Activated CD8-positive, alpha-beta memory T cell treated with anti-CD3 and anti-CD28 coated beads for 24 hours (primary cell): ENCODE measurements at regions not wholly inside any gene's neighbourhood (a gene's known extent, or its start where the extent isn't known, plus 50 kb on each side); places are given as distances from the start of the nearest gene placed in this dataset.

ENCODE experiments used
- DNase-seq: peaks from one replicate; pipeline ENCODE4 v3.0.0-alpha.2; 2020

GRCh38 chr1:168454211-168454815 is 89.5 kb downstream of the XCL2 start:
- DNase-seq, result no peak

- DNase-seq, result no peak
Observed at GRCh38 chr1:168453056-168453455, 90.7 kb downstream of the XCL2 start.

- DNase-seq, result no peak
Observed at GRCh38 chr1:168452329-168452728, 91.5 kb downstream of the XCL2 start.

GRCh38 chr1:168447871-168448270 is 95.9 kb downstream of the XCL2 start:
- DNase-seq, result no peak

GRCh38 chr1:168446081-168446480 is 97.7 kb downstream of the XCL2 start:
- no peak for DNase-seq

GRCh38 chr1:168443899-168444298 is 99.9 kb downstream of the XCL2 start:
- DNase-seq, result no peak

GRCh38 chr1:168443356-168443755 is 100.4 kb downstream of the XCL2 start:
- no peak for DNase-seq

- no peak for DNase-seq
Observed at GRCh38 chr1:168442931-168443330, 100.9 kb downstream of the XCL2 start.

GRCh38 chr1:168441745-168442144 is 102.1 kb downstream of the XCL2 start:
- DNase-seq, result no peak

GRCh38 chr1:168439456-168440375 is 104.1 kb downstream of the XCL2 start:
- peak; percentile 90 for DNase-seq

- no peak for DNase-seq
Observed at GRCh38 chr1:168438626-168439025, 105.2 kb downstream of the XCL2 start.

- no peak for DNase-seq
Observed at GRCh38 chr1:168437821-168438220, 106.0 kb downstream of the XCL2 start.

- no peak for DNase-seq
Observed at GRCh38 chr1:168435439-168435838, 108.4 kb downstream of the XCL2 start.

- DNase-seq, result no peak
Observed at GRCh38 chr1:168433238-168433637, 110.6 kb downstream of the XCL2 start.

GRCh38 chr1:168431882-168432281 is 111.9 kb downstream of the XCL2 start:
- DNase-seq, result peak; percentile 5

- DNase-seq, result no peak
Observed at GRCh38 chr1:168430321-168430720, 113.5 kb downstream of the XCL2 start.

- DNase-seq, result no peak
Observed at GRCh38 chr1:168428063-168428731, 115.6 kb downstream of the XCL2 start.

- DNase-seq, result no peak
Observed at GRCh38 chr1:168427051-168427450, 116.7 kb downstream of the XCL2 start.

- no peak for DNase-seq
Observed at GRCh38 chr1:168424281-168424680, 119.5 kb downstream of the XCL2 start.

- DNase-seq, result no peak
Observed at GRCh38 chr1:168422203-168422847, 121.5 kb downstream of the XCL2 start.

GRCh38 chr1:168421399-168422004 is 122.3 kb downstream of the XCL2 start:
- no peak for DNase-seq

- DNase-seq, result no peak
Observed at GRCh38 chr1:168420177-168420576, 123.6 kb downstream of the XCL2 start.

GRCh38 chr1:168419736-168420135 is 124.1 kb downstream of the XCL2 start:
- DNase-seq, result no peak
